ENCODE measurements at regions not wholly inside any gene's neighbourhood (a gene's known extent, or its start where the extent isn't known, plus 50 kb on each side); places are given as distances from the start of the nearest gene placed in this dataset.

DNA sequence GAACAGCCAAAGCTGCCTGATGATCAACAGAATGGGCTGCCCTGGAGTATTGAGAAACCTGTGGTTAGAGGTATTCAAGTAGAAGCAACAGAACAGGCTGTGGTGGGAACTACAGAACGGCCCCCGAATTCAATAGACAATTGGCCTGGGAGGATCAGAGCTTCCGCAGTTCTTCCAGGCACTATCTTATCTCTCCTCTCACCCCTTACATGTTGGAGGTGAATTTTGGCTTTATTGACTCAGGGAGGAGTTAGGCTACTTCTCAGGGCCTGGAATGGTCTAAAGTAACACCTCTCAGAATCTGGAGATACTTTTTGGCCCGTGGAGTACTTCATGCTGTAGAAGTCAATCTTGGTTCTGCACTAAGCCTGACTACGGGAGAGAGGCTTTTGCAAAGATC is 253.0 kb downstream of the PRDM2 start:
- ATAC-seq = no peak
- peaks cover 0 to 28% (median 17%) of the 10 kb centered on the region in 5 donors for H3K27me3 Mint-ChIP-seq
- H3K4me3 Mint-ChIP-seq = no peak overlapping the region
- no peak overlapping the region for H3K27ac Mint-ChIP-seq
- DNase-seq = no peak
- H3K36me3 Mint-ChIP-seq = no peaks in the 10 kb centered on the region
- no peaks in the 10 kb centered on the region for H3K9me3 Mint-ChIP-seq
- no peaks in the 10 kb centered on the region for H3K4me1 Mint-ChIP-seq
- POLR2A ChIA-PET = interaction anchor here (0.6 kb wide), 1 partner anchor 28 kb away, joined by 3 read pairs; no protein-coding TSS in a partner anchor

GRCh38 chr1:13956393-13956792 is 256.4 kb downstream of the PRDM2 start:
- DNase-seq = no peak
- POLR2A ChIA-PET = no interaction called here
- ATAC-seq = no peak
- H3K4me3 Mint-ChIP-seq = no peak overlapping the region
- no peaks in the 10 kb centered on the region for H3K9me3 Mint-ChIP-seq
- H3K4me1 Mint-ChIP-seq = no peaks in the 10 kb centered on the region
- H3K36me3 Mint-ChIP-seq = no peaks in the 10 kb centered on the region
- peaks cover 8 to 26% (median 14%) of the 10 kb centered on the region in 5 donors for H3K27me3 Mint-ChIP-seq
- H3K27ac Mint-ChIP-seq = peak overlapping the region in 1 of 10 donors; percentile 44

DNA sequence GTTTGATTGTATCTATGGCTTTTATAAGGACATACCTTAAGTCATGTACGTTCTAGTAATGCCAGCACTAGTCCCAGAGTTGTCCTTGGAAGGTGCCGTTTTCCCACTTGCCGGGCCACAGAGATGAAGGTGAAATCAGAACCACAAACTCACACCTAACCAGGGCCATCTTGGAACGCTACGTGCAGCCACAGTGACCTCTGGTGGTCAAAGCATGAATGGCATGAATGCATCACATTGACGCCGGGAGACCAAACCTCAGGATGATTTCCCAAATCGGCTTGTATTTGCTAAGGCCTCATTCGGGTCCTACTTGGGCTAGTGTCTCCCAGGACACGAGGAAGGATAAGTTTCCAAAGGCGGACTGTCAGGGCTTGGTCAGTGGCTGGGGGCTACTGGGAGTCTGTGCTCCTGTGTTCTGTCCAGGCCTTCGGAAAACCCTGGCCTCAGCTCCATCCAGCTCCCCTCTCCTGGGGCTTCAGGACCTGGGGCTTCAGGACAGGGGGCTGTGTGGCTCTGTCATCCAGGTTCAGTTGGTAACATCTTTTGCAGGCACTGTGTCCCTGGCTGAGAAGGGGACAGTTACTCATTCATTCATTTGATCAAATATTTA is 260.5 kb downstream of the PRDM2 start:
- Mint-ChIP-seq H3K27me3 (peaks cover 22 to 61% (median 43%) of the 10 kb centered on the region in 5 donors), H3K36me3 (no peaks in the 10 kb centered on the region), H3K27ac (no peak overlapping the region), H3K4me3 (no peak overlapping the region), H3K9me3 (no peaks in the 10 kb centered on the region), H3K4me1 (no peaks in the 10 kb centered on the region)
- POLR2A ChIA-PET = no interaction called here
- DNase-seq (peak; percentile 25 to 82 (median 52)), ATAC-seq (peak in 1 of 2 donors; percentile 41)

DNA sequence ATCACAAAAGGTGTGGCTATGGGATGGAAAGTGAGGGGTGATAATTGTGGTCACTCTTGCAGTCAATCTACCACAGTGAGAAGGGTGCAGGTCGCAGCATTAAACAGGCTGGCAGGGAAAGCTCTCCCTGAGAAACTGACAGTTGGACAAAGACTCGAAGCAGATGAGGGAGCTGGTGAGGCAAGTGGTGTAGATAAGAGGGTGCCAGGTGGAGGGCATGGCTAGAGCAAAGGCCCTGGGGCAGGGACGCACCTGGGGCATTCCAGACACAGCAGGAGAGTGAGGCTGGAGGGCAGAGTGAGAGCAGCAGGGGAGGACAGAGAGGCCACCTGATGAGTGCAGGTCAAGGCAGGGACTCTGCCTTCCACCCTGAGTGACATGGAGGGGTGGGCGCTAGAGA is 264.8 kb downstream of the PRDM2 start:
- H3K4me1 Mint-ChIP-seq = no peaks in the 10 kb centered on the region
- no peaks in the 10 kb centered on the region for H3K9me3 Mint-ChIP-seq
- no peaks in the 10 kb centered on the region for H3K36me3 Mint-ChIP-seq
- DNase-seq = no peak
- POLR2A ChIA-PET = no interaction called here
- peaks cover 26 to 58% (median 43%) of the 10 kb centered on the region in 5 donors for H3K27me3 Mint-ChIP-seq
- H3K27ac Mint-ChIP-seq = peak overlapping the region in 1 of 10 donors; percentile 75
- no peak for ATAC-seq
- H3K4me3 Mint-ChIP-seq = no peak overlapping the region

DNA sequence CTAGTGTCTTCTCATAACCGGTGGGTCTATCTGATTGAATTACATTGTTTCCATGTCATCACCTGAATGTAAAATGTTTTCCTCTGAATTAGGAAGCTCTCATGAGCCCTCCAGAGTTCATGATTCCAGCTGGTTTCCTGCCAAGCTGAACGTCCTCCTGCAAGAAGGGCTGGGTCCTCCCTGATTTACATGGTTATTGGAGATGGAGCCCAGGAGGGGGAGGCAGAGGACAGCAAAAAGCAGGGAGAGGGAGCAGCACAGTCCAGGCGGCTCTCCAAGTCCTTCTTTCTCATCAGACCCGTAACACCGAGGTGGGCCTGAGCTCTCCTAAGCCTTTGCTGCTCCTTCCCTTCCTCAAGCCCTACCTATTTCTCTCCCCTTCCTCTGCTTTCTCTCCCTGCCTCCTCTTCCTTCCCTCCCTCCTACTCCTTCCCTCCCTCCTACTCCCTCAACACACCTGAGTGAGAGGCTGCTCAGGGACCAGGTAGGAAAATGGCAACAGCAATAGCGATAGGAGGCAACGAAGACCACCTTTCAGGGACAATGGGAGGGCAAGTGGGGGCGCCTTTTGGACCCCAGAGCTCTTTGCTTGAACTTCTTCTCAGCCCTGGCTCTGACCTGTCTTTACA is 265.9 kb downstream of the PRDM2 start:
- ATAC-seq (no peak), DNase-seq (no peak)
- H3K27me3 Mint-ChIP-seq = peaks cover 22 to 56% (median 42%) of the 10 kb centered on the region in 5 donors
- H3K4me3 Mint-ChIP-seq = no peak overlapping the region
- H3K9me3 Mint-ChIP-seq = peaks cover under 1 to 11% (median 5%) of the 10 kb centered on the region in 9 donors
- no peaks in the 10 kb centered on the region for H3K4me1 Mint-ChIP-seq
- H3K27ac Mint-ChIP-seq = no peak overlapping the region
- H3K36me3 Mint-ChIP-seq = peaks cover 0 to 7% (median 0%) of the 10 kb centered on the region in 3 donors
- POLR2A ChIA-PET = no interaction called here

GRCh38 chr1:13967707-13968106 is 267.7 kb downstream of the PRDM2 start:
- H3K27me3 Mint-ChIP-seq = peaks cover 11 to 38% (median 30%) of the 10 kb centered on the region in 5 donors
- H3K9me3 Mint-ChIP-seq = peaks cover 4 to 21% (median 9%) of the 10 kb centered on the region in 9 donors
- DNase-seq (no peak), ATAC-seq (no peak)
- H3K36me3 Mint-ChIP-seq = peaks cover 0 to 16% (median 3%) of the 10 kb centered on the region in 3 donors
- no peaks in the 10 kb centered on the region for H3K4me1 Mint-ChIP-seq
- POLR2A ChIA-PET = no interaction called here
- H3K27ac Mint-ChIP-seq = no peak overlapping the region
- H3K4me3 Mint-ChIP-seq = no peak overlapping the region

- no peaks in the 10 kb centered on the region for H3K4me1 Mint-ChIP-seq
- H3K4me3 Mint-ChIP-seq = no peak overlapping the region
- DNase-seq = no peak
- no peak for ATAC-seq
- H3K9me3 Mint-ChIP-seq = peaks cover 4 to 22% (median 9%) of the 10 kb centered on the region in 9 donors
- POLR2A ChIA-PET = no interaction called here
- no peak overlapping the region for H3K27ac Mint-ChIP-seq
- peaks cover 0 to 16% (median 3%) of the 10 kb centered on the region in 3 donors for H3K36me3 Mint-ChIP-seq
- peaks cover 8 to 33% (median 30%) of the 10 kb centered on the region in 5 donors for H3K27me3 Mint-ChIP-seq
Observed at GRCh38 chr1:13968361-13968760, 268.4 kb downstream of the PRDM2 start.

- ATAC-seq (no peak), DNase-seq (no peak)
- Mint-ChIP-seq H3K9me3 (peaks cover 4 to 26% (median 9%) of the 10 kb centered on the region in 9 donors), H3K36me3 (peaks cover 0 to 16% (median 4%) of the 10 kb centered on the region in 3 donors), H3K27ac (no peak overlapping the region), H3K4me1 (no peaks in the 10 kb centered on the region), H3K4me3 (no peak overlapping the region), H3K27me3 (peaks cover 8 to 35% (median 25%) of the 10 kb centered on the region in 5 donors)
- POLR2A ChIA-PET = no interaction called here
Observed at GRCh38 chr1:13970631-13971247, 270.8 kb downstream of the PRDM2 start.

DNA sequence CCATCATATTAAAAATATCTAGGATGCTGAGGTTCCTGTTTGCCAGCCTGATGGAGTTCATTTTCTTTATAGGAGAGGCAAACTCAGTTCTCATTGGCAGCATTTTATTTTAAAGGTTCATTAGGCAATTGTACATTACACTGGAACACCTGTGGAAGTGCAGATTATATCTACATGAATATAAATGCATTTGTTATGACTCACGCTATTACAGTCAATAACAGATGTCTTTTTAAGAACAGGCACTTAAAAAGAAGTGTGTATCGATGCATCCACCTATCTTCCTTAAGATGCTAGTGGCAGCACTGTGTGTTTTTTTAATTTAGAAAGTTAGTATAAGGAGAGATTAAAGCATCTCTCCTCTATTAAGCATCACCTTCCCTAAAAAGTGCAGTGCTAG is 276.5 kb downstream of the PRDM2 start:
- POLR2A ChIA-PET = no interaction called here
- Mint-ChIP-seq H3K27ac (no peak overlapping the region), H3K27me3 (peaks cover 10 to 36% (median 19%) of the 10 kb centered on the region in 5 donors)

GRCh38 chr1:13981142-13981541 is 281.2 kb downstream of the PRDM2 start:
- ATAC-seq (no peak), DNase-seq (no peak)
- H3K4me3 Mint-ChIP-seq = no peak overlapping the region
- H3K4me1 Mint-ChIP-seq = no peaks in the 10 kb centered on the region
- no peak overlapping the region for H3K27ac Mint-ChIP-seq
- H3K27me3 Mint-ChIP-seq = peaks cover 4 to 13% (median 6%) of the 10 kb centered on the region in 5 donors
- H3K9me3 Mint-ChIP-seq = peaks cover 0 to 13% (median 2%) of the 10 kb centered on the region in 9 donors
- no peaks in the 10 kb centered on the region for H3K36me3 Mint-ChIP-seq
- POLR2A ChIA-PET = no interaction called here

More for the DNA sequence above, 276.5 kb downstream of the PRDM2 start:
- DNase-seq (no peak), ATAC-seq (no peak)
- H3K9me3 Mint-ChIP-seq = peaks cover under 1 to 21% (median 3%) of the 10 kb centered on the region in 9 donors
- no peaks in the 10 kb centered on the region for H3K4me1 Mint-ChIP-seq
- peaks cover 0 to 5% (median 4%) of the 10 kb centered on the region in 3 donors for H3K36me3 Mint-ChIP-seq
- no peak overlapping the region for H3K4me3 Mint-ChIP-seq

DNA sequence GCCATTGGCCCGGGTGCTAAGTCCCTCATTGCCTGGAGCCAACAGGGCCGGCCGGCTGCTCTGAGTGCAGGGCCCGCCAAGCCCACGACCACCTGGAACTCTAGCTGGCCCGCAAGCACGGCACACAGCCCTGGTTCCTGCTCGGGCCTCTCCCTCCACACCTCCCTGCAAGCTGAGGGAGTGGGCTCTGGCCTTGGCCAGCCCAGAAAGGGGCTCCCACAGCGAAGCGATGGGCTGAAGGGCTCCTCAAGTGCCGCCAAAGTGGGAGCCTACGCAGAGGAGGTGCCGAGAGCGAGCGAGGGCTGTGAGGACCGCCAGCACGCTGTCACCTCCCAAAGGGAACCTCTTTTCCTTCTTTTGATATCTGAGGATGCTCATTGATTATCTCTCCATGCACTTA is 283.4 kb downstream of the PRDM2 start:
- no peak overlapping the region for H3K4me3 Mint-ChIP-seq
- no peaks in the 10 kb centered on the region for H3K36me3 Mint-ChIP-seq
- DNase-seq = no peak
- no peaks in the 10 kb centered on the region for H3K4me1 Mint-ChIP-seq
- H3K9me3 Mint-ChIP-seq = peaks cover 0 to 10% (median 4%) of the 10 kb centered on the region in 9 donors
- POLR2A ChIA-PET = no interaction called here
- no peak overlapping the region for H3K27ac Mint-ChIP-seq
- H3K27me3 Mint-ChIP-seq = peaks cover 0 to 12% (median 5%) of the 10 kb centered on the region in 5 donors
- ATAC-seq = no peak

DNA sequence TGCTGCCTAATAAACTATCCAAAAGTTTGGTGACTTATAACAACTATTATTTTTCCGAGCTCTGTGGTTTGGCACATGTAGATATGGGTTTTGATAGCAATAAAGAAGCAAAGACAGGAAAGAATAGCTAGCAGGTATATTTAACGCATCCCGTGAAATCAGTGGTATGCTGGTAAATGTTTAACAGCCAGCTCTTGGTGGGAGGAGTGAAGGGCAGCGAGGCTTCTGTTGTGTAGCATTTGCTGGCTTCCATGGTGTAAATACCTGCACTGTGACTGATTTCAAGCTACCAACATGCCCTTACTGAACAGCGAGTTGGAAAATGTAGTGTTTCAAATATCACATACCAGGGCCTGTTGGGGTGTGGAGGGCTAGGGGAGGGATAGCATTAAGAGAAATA is 291.0 kb downstream of the PRDM2 start:
- POLR2A ChIA-PET = no interaction called here
- H3K9me3 Mint-ChIP-seq = peaks cover 0 to 14% (median 7%) of the 10 kb centered on the region in 9 donors
- no peak overlapping the region for H3K4me3 Mint-ChIP-seq
- DNase-seq (no peak), ATAC-seq (no peak)
- no peak overlapping the region for H3K27ac Mint-ChIP-seq
- H3K4me1 Mint-ChIP-seq = no peaks in the 10 kb centered on the region
- H3K27me3 Mint-ChIP-seq = peaks cover 16 to 65% (median 34%) of the 10 kb centered on the region in 5 donors
- peaks cover 0 to 12% (median 0%) of the 10 kb centered on the region in 3 donors for H3K36me3 Mint-ChIP-seq

Data from naive thymus-derived CD8-positive, alpha-beta T cell (primary cell).